ENCODE measurements at regions not wholly inside any gene's neighbourhood (a gene's known extent, or its start where the extent isn't known, plus 50 kb on each side); places are given as distances from the start of the nearest gene placed in this dataset.
A peak's percentile ranks its signal among the peaks of the same experiment; 100 is the strongest.
"Not testable (repeated sequence)": the region's sequence is repeated elsewhere in the genome, so short reads cannot be mapped to it uniquely, and the experiment has no call there.

GRCh38 chr10:3652886-3653285 lies 132.1 kb downstream of the KLF6 start:
- Histone ChIP-seq H3K4me3 (no peak overlapping the region), H3K4me1 (replicated peaks in 1 of 2) (peaks cover 5 to 12% of the 10 kb centered on the region in 2 donors), H3K27ac (no peak overlapping the region)
- 0 to 100% (median 78%) methylated on average over 1 to 13 of the region's 13 CpGs; no CpG with 5 or more reads in 1 of the 10 experiments for WGBS, 10 experiments
- in situ Hi-C loops (cut with MboI; ENCODE audit: low pct_unique_long_range_greater_than_20kb in 2 of 9, low sequenced_read_pairs in 9 of 9, unreplicated experiment in 9 of 9): no loop called here
- peak in 2 of 8 experiments; percentile 59 to 61 for ATAC-seq (replicated peaks in 6 of 8)

DNA sequence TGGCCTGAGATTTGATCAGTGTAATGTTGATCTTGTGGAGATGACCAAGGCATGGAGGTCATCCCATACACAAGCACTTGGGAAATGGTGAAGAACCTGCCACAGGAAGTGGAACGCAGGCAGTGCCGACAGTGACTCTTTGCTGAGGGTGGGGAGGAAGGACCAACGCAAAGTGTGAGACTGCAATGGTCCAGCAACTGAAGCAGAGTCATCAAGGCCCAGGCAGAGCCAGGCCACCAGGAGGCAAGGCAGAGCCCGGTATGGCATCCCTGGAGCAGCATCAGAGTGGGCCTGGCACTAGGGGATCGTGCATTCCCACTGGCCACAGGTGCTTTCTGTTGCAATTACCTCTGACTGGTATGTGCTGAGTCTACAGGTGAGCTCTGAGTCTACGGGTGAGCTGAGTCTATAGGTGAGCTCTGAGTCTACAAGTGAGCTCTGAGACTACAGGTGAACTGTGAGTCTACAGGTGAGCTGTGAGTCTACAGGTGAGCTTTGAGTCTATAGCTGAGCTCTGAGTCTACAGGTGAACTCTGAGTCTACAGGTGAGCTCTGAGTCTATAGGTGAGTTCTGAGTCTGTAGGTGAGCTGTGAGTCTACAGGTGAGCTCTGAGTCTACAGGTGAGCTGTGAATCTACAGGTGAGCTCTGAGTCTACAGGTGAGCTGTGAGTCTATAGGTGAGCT lies 132.9 kb downstream of the KLF6 start:
- WGBS, 10 experiments: 80 to 100% (median 94%) methylated on average over 1 to 5 of the region's 6 CpGs; no CpG with 5 or more reads in 3 of the 10 experiments
- Histone ChIP-seq H3K4me3 (no peak overlapping the region), H3K27ac (no peak overlapping the region), H3K4me1 (replicated peaks in 1 of 2) (peaks cover 6 to 9% of the 10 kb centered on the region in 2 donors)
- in situ Hi-C loops (cut with MboI; ENCODE audit: low pct_unique_long_range_greater_than_20kb in 2 of 9, low sequenced_read_pairs in 9 of 9, unreplicated experiment in 9 of 9): no loop called here
- no peak for ATAC-seq (replicated peaks in 6 of 8)

DNA sequence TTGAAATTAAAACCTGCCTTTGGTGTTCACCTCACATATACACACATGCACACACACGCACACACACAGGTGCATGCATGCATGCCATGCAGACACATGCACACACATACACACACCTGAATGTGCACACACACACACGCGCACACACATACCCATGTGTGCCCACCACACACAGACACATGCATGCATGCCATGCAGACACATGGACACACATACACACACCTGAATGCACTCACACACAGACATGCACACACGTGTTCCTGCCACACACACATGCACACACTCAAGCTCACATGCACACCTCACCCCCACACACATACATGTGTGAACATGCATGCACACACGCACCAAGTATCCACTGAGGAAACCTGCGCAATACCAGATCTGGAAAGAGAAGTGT lies 136.4 kb downstream of the KLF6 start:
- H3K4me1 ChIP-seq (replicated peaks in 1 of 2): peaks cover 0 to 4% of the 10 kb centered on the region in 2 donors
- H3K27ac ChIP-seq: no peak overlapping the region
- ATAC-seq (replicated peaks in 6 of 8): no peak
- in situ Hi-C loops (cut with MboI; ENCODE audit: low pct_unique_long_range_greater_than_20kb in 2 of 9, low sequenced_read_pairs in 9 of 9, unreplicated experiment in 9 of 9): no loop called here
- 50 to 100% (median 80%) methylated on average over 1 to 3 of the region's 6 CpGs; no CpG with 5 or more reads in 5 of the 10 experiments for WGBS, 10 experiments
- no peak overlapping the region for H3K4me3 ChIP-seq

GRCh38 chr10:3648170-3648569 lies 136.8 kb downstream of the KLF6 start:
- peak in 1 of 8 experiments; percentile 65 for ATAC-seq (replicated peaks in 6 of 8)
- Histone ChIP-seq H3K27ac (no peak overlapping the region), H3K4me3 (no peak overlapping the region), H3K4me1 (replicated peaks in 1 of 2) (peaks cover 0 to 4% of the 10 kb centered on the region in 2 donors)
- in situ Hi-C loops (cut with MboI; ENCODE audit: low pct_unique_long_range_greater_than_20kb in 2 of 9, low sequenced_read_pairs in 9 of 9, unreplicated experiment in 9 of 9): no loop called here
- 8 to 81% (median 57%) methylated on average over 2 to 6 of the region's 6 CpGs; no CpG with 5 or more reads in 1 of the 10 experiments for WGBS, 10 experiments

- Histone ChIP-seq H3K4me1 (replicated peaks in 1 of 2) (peaks cover 0 to 4% of the 10 kb centered on the region in 2 donors), H3K27ac (no peak overlapping the region), H3K4me3 (no peak overlapping the region)
- no peak for ATAC-seq (replicated peaks in 6 of 8)
- 60 to 100% (median 93%) methylated on average over 1 to 8 of the region's 8 CpGs for WGBS, 10 experiments
- in situ Hi-C loops (cut with MboI; ENCODE audit: low pct_unique_long_range_greater_than_20kb in 2 of 9, low sequenced_read_pairs in 9 of 9, unreplicated experiment in 9 of 9): no loop called here
Observed at GRCh38 chr10:3647074-3647473, 137.9 kb downstream of the KLF6 start.

DNA sequence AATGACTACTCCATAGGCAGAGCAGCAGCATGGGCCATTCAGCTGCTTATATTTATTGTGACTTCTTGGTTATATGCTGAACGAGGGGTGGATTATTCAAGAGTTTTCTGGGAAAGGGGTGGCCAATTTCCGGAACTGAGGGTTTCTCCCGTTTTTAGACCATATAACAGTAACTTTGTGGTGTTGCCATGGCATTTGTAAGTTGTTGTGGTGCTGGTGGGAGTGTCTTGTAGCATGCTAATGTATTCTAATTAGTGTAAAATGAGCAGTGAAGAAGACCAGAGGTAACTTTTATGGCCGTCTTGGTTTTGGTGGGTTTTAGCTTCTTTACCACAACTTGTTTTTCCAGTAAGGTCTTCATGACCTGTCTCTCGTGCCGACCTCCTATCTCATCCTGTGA lies 139.6 kb downstream of the KLF6 start:
- 37 to 100% (median 87%) methylated on average over 1 to 6 of the region's 6 CpGs; no CpG with 5 or more reads in 2 of the 10 experiments for WGBS, 10 experiments
- ATAC-seq (replicated peaks in 6 of 8): peak in 3 of 8 experiments; percentile 67 to 70 (median 70)
- H3K4me1 ChIP-seq (replicated peaks in 1 of 2): peaks cover 0 to 4% of the 10 kb centered on the region in 2 donors
- no peak overlapping the region for H3K27ac ChIP-seq
- in situ Hi-C loops (cut with MboI; ENCODE audit: low pct_unique_long_range_greater_than_20kb in 2 of 9, low sequenced_read_pairs in 9 of 9, unreplicated experiment in 9 of 9): no loop called here
- H3K4me3 ChIP-seq: no peak overlapping the region

DNA sequence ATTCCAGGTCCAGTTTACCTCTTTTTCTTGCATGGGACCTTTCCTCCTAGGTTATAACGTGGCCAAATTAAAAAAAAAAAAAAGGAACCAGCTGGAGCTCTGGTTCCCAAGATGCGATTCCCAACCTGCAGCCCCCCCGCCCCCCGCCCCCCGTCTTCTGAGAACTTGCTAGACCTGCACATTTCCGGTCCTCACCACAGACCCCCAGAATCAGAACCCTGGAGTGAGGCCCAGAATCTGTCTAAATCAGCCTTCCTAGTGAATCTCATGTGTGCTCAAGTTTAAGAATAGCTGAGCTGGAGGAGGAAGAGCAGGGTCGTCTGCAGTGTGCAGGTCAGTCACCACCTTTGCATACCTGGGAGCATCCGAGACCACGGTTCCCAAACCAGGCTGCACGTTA lies 144.2 kb downstream of the KLF6 start:
- H3K4me3 ChIP-seq: no peak overlapping the region
- 80 to 88% (median 85%) methylated on average over 1 to 5 of the region's 10 CpGs; no CpG with 5 or more reads in 7 of the 10 experiments for WGBS, 10 experiments
- ATAC-seq (replicated peaks in 6 of 8): no peak
- H3K27ac ChIP-seq: no peak overlapping the region
- in situ Hi-C loops (cut with MboI; ENCODE audit: low pct_unique_long_range_greater_than_20kb in 2 of 9, low sequenced_read_pairs in 9 of 9, unreplicated experiment in 9 of 9): no loop called here
- H3K4me1 ChIP-seq (replicated peaks in 1 of 2): peaks cover 6 to 12% of the 10 kb centered on the region in 2 donors

- ATAC-seq (replicated peaks in 6 of 8): no peak
- H3K4me1 ChIP-seq (replicated peaks in 1 of 2): peaks cover 6 to 20% of the 10 kb centered on the region in 2 donors
- H3K27ac ChIP-seq: no peak overlapping the region
- in situ Hi-C loops (cut with MboI; ENCODE audit: low pct_unique_long_range_greater_than_20kb in 2 of 9, low sequenced_read_pairs in 9 of 9, unreplicated experiment in 9 of 9): no loop called here
- 53 to 100% (median 93%) methylated on average over 1 to 4 of the region's 4 CpGs; no CpG with 5 or more reads in 1 of the 10 experiments for WGBS, 10 experiments
- no peak overlapping the region for H3K4me3 ChIP-seq
Observed at GRCh38 chr10:3639546-3639945, 145.5 kb downstream of the KLF6 start.

DNA sequence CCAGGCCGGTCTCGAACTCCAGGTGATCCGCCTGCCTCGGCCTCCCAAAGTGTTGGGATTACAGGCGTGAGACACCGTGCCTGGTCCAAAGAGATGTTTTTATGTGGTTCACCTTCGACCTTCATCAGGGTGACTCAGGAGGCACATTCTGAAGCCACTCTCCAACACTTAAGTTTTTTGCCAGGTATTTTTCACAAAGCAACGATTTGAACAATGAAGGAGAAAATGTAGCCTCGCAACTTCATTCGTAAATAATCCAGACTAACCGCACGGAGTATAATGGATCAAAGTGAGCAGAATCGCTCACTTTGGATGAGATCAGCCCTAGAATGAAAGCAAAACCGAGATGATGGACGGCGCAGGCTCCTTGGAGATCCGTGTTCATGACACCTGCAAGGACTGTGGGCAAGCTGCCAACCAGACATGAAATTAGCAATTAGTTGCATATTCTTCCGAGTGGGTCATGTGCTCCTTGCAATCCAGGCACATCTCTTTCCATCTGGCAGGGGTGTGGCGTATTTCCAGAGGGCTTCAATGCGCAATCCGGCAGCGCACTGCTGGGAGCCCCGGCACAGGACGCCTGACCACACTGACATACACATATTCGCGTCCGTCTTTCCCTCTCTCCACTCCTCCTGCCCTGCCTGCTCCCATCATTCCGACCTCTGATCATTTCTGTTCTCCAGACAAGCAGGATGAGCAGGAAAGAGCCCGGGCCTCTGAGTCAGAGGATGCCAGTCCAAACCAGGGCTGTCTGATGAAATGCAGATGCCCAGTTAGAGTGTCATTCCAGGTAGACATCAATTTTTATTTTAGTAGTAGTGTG lies 148.4 kb downstream of the KLF6 start:
- peaks cover 6 to 20% of the 10 kb centered on the region in 2 donors for H3K4me1 ChIP-seq (replicated peaks in 1 of 2)
- no peak overlapping the region for H3K4me3 ChIP-seq
- WGBS, 10 experiments: 13 to 95% (median 75%) methylated on average over 4 to 17 of the region's 29 CpGs; no CpG with 5 or more reads in 1 of the 10 experiments
- no peak overlapping the region for H3K27ac ChIP-seq
- peak; percentile 69 to 100 (median 93) for ATAC-seq (replicated peaks in 6 of 8)
- in situ Hi-C loops (cut with MboI; ENCODE audit: low pct_unique_long_range_greater_than_20kb in 2 of 9, low sequenced_read_pairs in 9 of 9, unreplicated experiment in 9 of 9): no loop called here

DNA sequence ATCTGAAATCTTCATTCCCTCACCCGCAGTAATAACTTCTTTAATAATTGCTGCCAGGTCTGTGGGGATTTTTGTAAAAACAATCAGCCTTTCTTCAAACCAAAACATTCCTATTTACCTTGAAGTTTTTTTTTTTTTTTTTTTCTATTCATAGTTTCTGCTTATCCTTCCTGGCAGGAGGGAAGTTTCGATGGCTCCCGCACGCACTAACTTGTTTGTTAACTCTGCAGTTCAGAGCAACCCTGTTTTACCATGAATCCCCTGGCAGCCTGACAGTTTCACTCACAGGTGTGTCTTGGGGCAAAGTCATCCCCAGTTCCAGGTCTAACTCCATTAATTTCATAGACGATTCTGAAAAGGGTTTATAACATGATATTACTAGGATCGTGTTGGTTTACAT lies 149.3 kb downstream of the KLF6 start:
- peak in 1 of 8 experiments; percentile 9 for ATAC-seq (replicated peaks in 6 of 8)
- in situ Hi-C loops (cut with MboI; ENCODE audit: low pct_unique_long_range_greater_than_20kb in 2 of 9, low sequenced_read_pairs in 9 of 9, unreplicated experiment in 9 of 9): no loop called here
- Histone ChIP-seq H3K4me3 (no peak overlapping the region), H3K27ac (no peak overlapping the region), H3K4me1 (replicated peaks in 1 of 2) (peaks cover 6 to 20% of the 10 kb centered on the region in 2 donors)
- 34 to 100% (median 84%) methylated on average over 1 to 6 of the region's 6 CpGs for WGBS, 10 experiments

- 38 to 90% (median 77%) methylated on average over 1 to 5 of the region's 5 CpGs; no CpG with 5 or more reads in 1 of the 10 experiments for WGBS, 10 experiments
- no peak overlapping the region for H3K27ac ChIP-seq
- H3K4me1 ChIP-seq (replicated peaks in 1 of 2): peaks cover 6 to 20% of the 10 kb centered on the region in 2 donors
- peak in 5 of 8 experiments; percentile 22 to 56 (median 43) for ATAC-seq (replicated peaks in 6 of 8)
- H3K4me3 ChIP-seq: no peak overlapping the region
- in situ Hi-C loops (cut with MboI; ENCODE audit: low pct_unique_long_range_greater_than_20kb in 2 of 9, low sequenced_read_pairs in 9 of 9, unreplicated experiment in 9 of 9): no loop called here
Observed at GRCh38 chr10:3635211-3635671, 149.8 kb downstream of the KLF6 start.

DNA sequence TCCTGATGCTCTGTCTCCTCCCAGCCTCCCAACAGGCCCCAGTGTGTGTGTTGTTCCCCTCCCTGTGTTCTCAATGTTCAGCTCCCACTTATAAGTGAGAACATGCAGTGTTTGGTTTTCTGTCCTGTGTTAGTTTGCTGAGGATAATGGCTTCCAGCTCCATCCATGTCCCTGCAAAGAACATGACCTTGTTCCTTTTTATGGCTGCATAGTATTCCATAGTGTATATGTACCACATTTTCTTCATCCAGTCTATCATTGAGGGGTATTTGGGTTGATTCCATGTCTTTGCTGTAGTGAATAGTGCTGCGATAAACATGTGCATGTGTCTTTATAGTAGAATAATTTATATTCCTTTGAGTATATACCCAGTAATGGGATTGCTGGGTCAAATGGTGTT lies 150.4 kb downstream of the KLF6 start:
- H3K4me3 ChIP-seq; ATAC-seq (replicated peaks in 6 of 8); H3K27ac ChIP-seq; in situ Hi-C loops (cut with MboI; ENCODE audit: low pct_unique_long_range_greater_than_20kb in 2 of 9, low sequenced_read_pairs in 9 of 9, unreplicated experiment in 9 of 9): not testable (repeated sequence)
- H3K4me1 ChIP-seq (replicated peaks in 1 of 2): peaks cover 6 to 20% of the 10 kb centered on the region in 2 donors
- WGBS, 10 experiments: 38 to 100% (median 100%) methylated on average over 1 of the region's 1 CpG; no CpG with 5 or more reads in 3 of the 10 experiments
